HG03159 (cell line): ENCODE measurements at regions not wholly inside any gene's neighbourhood (a gene's known extent, or its start where the extent isn't known, plus 50 kb on each side); places are given as distances from the start of the nearest gene placed in this dataset.

Source experiments
- ATAC-seq: cut with Tn5 transposase; IDR thresholded peaks from one replicate; pipeline ENCODE4 v1.9.1; 2021; ENCODE audit warnings: mild to moderate bottlenecking, moderate library complexity; ENCODE audit not compliant: unreplicated experiment

DNA sequence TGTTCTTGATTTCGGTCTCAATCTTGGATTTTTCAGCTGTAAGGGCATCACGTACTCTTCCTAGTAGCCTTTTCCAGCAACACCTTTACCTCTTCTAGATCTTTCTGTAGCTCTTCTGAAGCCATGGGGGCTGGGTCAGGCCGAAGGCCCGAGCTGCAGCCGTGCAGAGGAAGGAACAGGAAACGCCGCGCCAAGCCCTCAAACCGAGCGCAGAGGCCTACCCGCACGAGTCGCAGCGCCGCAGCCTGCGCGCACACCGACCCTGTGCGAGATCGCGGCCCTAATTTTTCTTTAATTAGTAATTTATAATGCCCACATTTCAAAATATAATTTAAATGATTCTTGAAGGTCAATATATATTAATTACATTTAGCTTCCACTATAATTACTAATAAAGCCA, 483.8 kb downstream of the NUP35 start:
- no peak for ATAC-seq

- ATAC-seq: no peak
Measured at GRCh38 chr2:183608747-183609146, 484.5 kb downstream of the NUP35 start.

- ATAC-seq: no peak
Measured at GRCh38 chr2:183610724-183611123, 486.5 kb downstream of the NUP35 start.

DNA sequence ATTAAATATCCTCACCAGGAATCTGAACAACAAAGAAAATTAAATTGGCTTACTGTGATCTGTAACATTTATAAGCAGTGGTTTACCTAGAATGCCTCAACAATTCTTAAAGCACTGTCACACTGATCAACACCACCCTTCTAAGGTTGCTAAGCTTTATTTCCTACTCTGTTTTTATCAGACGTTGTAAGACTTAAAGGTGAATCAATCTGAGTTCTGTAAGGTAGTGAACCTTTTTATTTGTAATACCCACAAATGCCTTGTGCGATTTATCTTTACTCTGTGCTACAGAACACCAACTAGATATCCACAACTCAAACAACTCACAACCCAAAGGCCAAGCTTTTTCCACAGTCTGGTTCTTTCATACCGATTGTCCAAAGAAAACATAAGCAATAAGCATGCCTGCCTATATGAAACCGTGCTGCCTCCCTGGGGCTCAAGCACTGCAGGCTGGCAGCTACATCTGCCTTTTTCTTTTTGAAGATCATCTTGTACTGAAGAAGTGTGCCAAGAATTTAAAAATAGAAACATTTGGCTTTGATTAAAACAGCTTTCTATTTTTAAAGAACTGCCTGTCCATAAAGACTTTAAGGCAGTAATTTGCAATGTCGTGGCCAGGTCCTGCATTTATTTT, 490.7 kb downstream of the NUP35 start:
- ATAC-seq: no peak

GRCh38 chr2:183623227-183623626, 499.0 kb downstream of the NUP35 start:
- no peak for ATAC-seq

- no peak for ATAC-seq
Measured at GRCh38 chr2:183630964-183631363, 506.7 kb downstream of the NUP35 start.

GRCh38 chr2:183656121-183656520, 531.9 kb downstream of the NUP35 start:
- no peak for ATAC-seq

GRCh38 chr2:183665425-183665824, 541.2 kb downstream of the NUP35 start:
- ATAC-seq: no peak

DNA sequence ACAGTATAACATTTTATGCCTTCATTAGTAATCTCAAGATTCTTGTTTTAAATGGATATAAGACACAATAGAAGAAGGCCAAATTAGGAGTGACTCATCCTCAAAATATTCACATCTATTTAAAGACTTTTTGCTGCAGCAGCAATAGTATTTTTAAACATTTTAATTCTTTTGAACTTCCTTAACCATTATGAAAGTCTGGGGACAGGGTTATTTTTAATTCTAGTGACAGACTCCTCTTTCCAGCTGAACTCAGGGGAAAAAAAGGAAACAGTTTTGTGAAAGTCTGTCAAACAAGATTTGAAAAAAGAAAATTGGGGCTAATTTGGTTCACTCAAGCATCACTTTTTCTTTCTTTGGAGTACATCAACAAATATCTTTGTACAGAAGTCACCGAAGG, 541.8 kb downstream of the NUP35 start:
- no peak for ATAC-seq

DNA sequence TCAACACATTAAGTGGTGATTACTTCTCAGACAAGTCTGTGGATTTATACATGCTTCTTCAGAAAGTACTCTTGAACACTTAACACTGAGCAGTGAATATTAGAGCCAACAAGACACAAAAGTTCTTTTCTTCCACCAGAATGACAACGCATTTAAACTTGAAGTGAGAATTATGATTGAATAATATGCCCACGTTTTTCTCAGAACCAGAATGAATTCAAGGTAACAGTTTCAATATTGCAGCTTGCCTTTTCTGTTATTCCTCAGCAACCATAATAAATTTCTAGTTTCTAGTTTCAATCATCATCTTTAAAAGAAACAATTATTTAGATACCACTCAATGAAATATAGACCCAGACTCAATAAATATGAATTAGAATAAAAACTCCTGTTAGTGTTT, 547.0 kb downstream of the NUP35 start:
- no peak for ATAC-seq

DNA sequence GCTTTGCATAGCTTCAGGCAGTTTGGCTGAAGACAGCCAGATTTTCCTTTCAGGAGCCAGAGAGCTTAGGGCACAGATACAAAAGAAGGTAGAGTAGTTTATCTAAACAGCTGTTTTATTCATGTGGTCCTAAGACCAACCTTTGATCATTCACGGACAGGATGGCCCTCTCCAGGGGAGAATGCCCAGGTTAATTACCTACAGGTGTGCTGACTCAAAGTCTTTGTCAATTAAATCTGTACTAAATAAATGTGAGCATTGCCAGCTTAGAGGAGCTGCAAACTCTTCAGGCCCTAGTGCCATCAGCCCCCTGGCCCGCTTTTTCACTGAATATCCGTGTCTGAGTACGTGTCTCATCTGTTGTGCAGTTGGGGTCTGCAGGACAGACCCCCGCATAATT, 554.7 kb downstream of the NUP35 start:
- no peak for ATAC-seq

DNA sequence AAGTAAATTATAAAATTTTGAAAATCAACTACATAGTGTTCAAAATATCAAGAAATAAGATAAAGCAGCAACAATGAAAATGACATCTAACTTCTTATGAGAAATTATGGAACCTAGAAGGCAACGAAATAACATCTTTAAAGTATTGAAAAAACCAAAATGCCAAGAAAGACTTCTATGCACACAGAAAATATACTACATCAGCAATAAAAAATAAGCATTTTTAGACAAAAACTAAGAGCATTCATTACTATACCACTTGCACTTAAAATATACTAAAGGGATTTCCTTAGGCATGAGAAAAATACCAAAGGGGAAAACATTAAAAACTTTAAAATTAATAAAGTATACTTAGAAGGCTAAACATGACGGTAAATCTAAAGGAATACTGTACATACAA, 556.3 kb downstream of the NUP35 start:
- ATAC-seq: no peak

GRCh38 chr2:183684686-183685085, 560.4 kb downstream of the NUP35 start:
- no peak for ATAC-seq

- no peak for ATAC-seq
Measured at GRCh38 chr2:183696028-183696427, 571.8 kb downstream of the NUP35 start.

DNA sequence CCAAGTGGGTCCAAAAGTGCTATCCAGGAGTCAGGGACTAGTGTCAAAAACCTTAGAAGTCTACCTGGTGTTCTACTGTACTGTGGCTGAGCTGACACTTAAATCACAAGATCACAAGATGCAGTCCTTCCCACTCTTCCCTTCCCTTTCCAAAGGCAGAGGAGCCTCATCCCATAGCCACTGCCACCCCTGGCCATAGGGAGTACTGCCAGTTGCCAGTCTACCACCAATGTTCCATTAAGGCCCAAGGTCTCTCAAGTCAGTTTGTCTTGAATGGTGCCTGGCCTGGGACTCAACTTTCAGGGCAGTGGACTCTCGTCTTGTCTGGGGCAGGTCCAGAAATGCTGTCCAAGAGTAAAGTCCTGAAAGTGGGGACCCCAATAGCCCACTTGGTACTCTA, 585.6 kb downstream of the NUP35 start:
- ATAC-seq: no peak

- ATAC-seq: no peak
Measured at GRCh38 chr2:183718246-183718645, 594.0 kb downstream of the NUP35 start.

DNA sequence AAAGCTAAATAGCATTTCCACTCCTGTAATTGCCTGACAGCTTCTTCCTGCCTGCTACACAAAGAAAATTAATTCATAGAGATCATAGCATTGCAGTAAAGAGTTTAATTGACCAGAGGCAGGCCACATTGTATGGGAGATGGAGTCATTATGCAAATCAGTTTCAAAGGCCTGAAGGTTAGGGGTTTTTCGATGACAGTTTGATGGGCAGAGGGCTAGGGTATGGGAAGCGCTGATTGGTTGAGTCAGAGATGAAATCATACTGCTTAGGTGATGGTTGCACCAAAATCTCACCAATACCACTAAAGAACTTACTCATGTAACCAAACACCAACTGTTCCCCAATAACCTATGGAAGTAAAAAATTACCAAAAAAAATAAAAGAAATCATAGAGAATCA, 599.0 kb downstream of the NUP35 start:
- no peak for ATAC-seq

- no peak for ATAC-seq
Measured at GRCh38 chr2:183729380-183729779, 605.1 kb downstream of the NUP35 start.

- ATAC-seq: no peak
Measured at GRCh38 chr2:183740241-183740640, 616.0 kb downstream of the NUP35 start.

DNA sequence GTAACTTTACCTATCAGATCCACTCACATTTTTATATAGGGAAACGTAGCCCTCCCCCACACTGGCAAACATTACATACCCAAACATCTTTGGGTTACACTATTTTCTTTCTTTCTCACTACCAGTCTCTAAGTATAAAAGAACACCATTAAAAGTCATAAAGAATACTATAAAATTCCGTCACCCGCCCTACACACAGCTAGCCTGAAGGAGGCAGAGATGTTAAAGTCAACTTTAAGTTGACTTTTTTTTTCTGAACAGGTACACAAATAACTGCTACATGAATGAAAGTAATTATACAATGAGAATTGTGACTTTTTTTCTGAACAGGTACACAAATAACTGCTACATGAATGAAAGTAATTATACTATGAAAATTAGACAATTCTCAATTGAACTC, 628.3 kb downstream of the NUP35 start:
- no peak for ATAC-seq

DNA sequence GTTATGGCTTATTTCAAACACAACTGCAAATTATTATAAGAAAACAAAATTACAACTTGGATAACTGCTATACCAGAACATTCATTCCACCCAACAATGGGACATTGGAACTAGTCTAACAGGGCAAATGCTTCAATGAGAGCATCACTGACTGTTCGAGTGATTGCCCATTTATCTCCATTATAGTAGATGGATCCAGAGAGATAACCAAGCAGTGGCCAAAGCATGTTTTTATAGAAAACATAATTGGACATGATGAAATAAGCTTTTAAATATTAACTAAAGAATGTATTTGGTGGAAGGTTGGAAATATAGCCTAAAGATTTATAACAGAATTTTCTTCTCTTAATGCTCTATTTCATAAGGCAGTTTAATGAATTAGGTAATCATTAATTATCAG, 634.8 kb downstream of the NUP35 start:
- ATAC-seq: no peak

GRCh38 chr2:183773775-183774174, 649.5 kb downstream of the NUP35 start:
- no peak for ATAC-seq

- ATAC-seq: no peak
Measured at GRCh38 chr2:183780072-183780471, 655.8 kb downstream of the NUP35 start.
